ENCODE measurements at regions not wholly inside any gene's neighbourhood (a gene's known extent, or its start where the extent isn't known, plus 50 kb on each side); places are given as distances from the start of the nearest gene placed in this dataset.

GRCh38 chr2:9748577-9748976 lies 94.7 kb upstream of the TAF1B start:
- POLR2A ChIA-PET, result no interaction called here
- CTCF ChIA-PET, result interaction anchor here (1.2 kb wide), 1 partner anchor 22 kb away, joined by 5 read pairs; no protein-coding TSS in a partner anchor
- DNase-seq (ENCODE audit: extremely low spot score), result no peak
- TF ChIP-seq TARDBP (IDR thresholded peaks at IDR 0.05) (no peak), LEF1 (IDR thresholded peaks at IDR 0.05; ENCODE audit: borderline replicate concordance) (no peak), SP1 (IDR thresholded peaks at IDR 0.05) (no peak), HDGF (IDR thresholded peaks at IDR 0.05; ENCODE audit: borderline replicate concordance) (no peak), NFRKB (IDR thresholded peaks at IDR 0.05) (no peak), FOXA1 (IDR thresholded peaks at IDR 0.05) (no peak), FOXM1 (IDR thresholded peaks at IDR 0.05; ENCODE audit: borderline replicate concordance) (no peak), ARNT (IDR thresholded peaks at IDR 0.05) (no peak), ZNF384 (IDR thresholded peaks at IDR 0.05) (no peak), PKNOX1 (IDR thresholded peaks at IDR 0.05) (no peak), ELF4 (IDR thresholded peaks at IDR 0.05) (no peak), L3MBTL2 (conservative IDR thresholded peaks at IDR 0.05) (no peak), FOXK2 (IDR thresholded peaks at IDR 0.05) (no peak)

GRCh38 chr2:9749546-9750223 lies 93.6 kb upstream of the TAF1B start:
- no peak for DNase-seq (ENCODE audit: extremely low spot score)
- POLR2A ChIA-PET, result no interaction called here
- CTCF ChIA-PET, result interaction anchor here (1.2 kb wide), 1 partner anchor 20 kb away, joined by 5 read pairs; no protein-coding TSS in a partner anchor
- TF ChIP-seq BHLHE40 (IDR thresholded peaks at IDR 0.05; ENCODE audit: borderline replicate concordance), result no peak
- no peak for TF ChIP-seq ELF4 (IDR thresholded peaks at IDR 0.05)
- TF ChIP-seq L3MBTL2 (conservative IDR thresholded peaks at IDR 0.05), result no peak
- TF ChIP-seq FOXK2 (IDR thresholded peaks at IDR 0.05), result no peak
- no peak for TF ChIP-seq NFRKB (IDR thresholded peaks at IDR 0.05)
- no peak for TF ChIP-seq SP1 (IDR thresholded peaks at IDR 0.05)
- TF ChIP-seq CTBP1 (IDR thresholded peaks at IDR 0.05; ENCODE audit: borderline replicate concordance), result no peak
- no peak for TF ChIP-seq LEF1 (IDR thresholded peaks at IDR 0.05; ENCODE audit: borderline replicate concordance)
- TF ChIP-seq ARNT (IDR thresholded peaks at IDR 0.05), result no peak
- no peak for TF ChIP-seq FOXA1 (IDR thresholded peaks at IDR 0.05)
- TF ChIP-seq PKNOX1 (IDR thresholded peaks at IDR 0.05), result no peak
- no peak for TF ChIP-seq HDGF (IDR thresholded peaks at IDR 0.05; ENCODE audit: borderline replicate concordance)
- no peak for TF ChIP-seq ZNF384 (IDR thresholded peaks at IDR 0.05)
- no peak for TF ChIP-seq TARDBP (IDR thresholded peaks at IDR 0.05)
- no peak for TF ChIP-seq FOXM1 (IDR thresholded peaks at IDR 0.05; ENCODE audit: borderline replicate concordance)
- no peak for TF ChIP-seq SUZ12 (IDR thresholded peaks at IDR 0.05)

- no peak for TF ChIP-seq FOXA1 (IDR thresholded peaks at IDR 0.05)
- no peak for TF ChIP-seq FOXK2 (IDR thresholded peaks at IDR 0.05)
- no peak for TF ChIP-seq BHLHE40 (IDR thresholded peaks at IDR 0.05; ENCODE audit: borderline replicate concordance)
- TF ChIP-seq NFRKB (IDR thresholded peaks at IDR 0.05), result no peak
- no peak for TF ChIP-seq ARNT (IDR thresholded peaks at IDR 0.05)
- no peak for TF ChIP-seq ELF4 (IDR thresholded peaks at IDR 0.05)
- TF ChIP-seq SP1 (IDR thresholded peaks at IDR 0.05), result no peak
- no peak for TF ChIP-seq LEF1 (IDR thresholded peaks at IDR 0.05; ENCODE audit: borderline replicate concordance)
- TF ChIP-seq TARDBP (IDR thresholded peaks at IDR 0.05), result no peak
- TF ChIP-seq L3MBTL2 (conservative IDR thresholded peaks at IDR 0.05), result no peak
- TF ChIP-seq FOXM1 (IDR thresholded peaks at IDR 0.05; ENCODE audit: borderline replicate concordance), result no peak
- TF ChIP-seq CTBP1 (IDR thresholded peaks at IDR 0.05; ENCODE audit: borderline replicate concordance), result no peak
- no peak for TF ChIP-seq SUZ12 (IDR thresholded peaks at IDR 0.05)
- no peak for TF ChIP-seq PKNOX1 (IDR thresholded peaks at IDR 0.05)
- TF ChIP-seq ZNF384 (IDR thresholded peaks at IDR 0.05), result no peak
- no peak for TF ChIP-seq HDGF (IDR thresholded peaks at IDR 0.05; ENCODE audit: borderline replicate concordance)
- no peak for DNase-seq (ENCODE audit: extremely low spot score)
- CTCF ChIA-PET, result no interaction called here
- POLR2A ChIA-PET, result interaction anchor here (1.1 kb wide), 1 partner anchor 131 kb away, joined by 3 read pairs; no protein-coding TSS in a partner anchor
Measured at GRCh38 chr2:9750224-9751215, 92.8 kb upstream of the TAF1B start.

- no peak for DNase-seq (ENCODE audit: extremely low spot score)
- ChIA-PET POLR2A (no interaction called here), CTCF (no interaction called here)
- no peak for TF ChIP-seq NFRKB (IDR thresholded peaks at IDR 0.05)
- TF ChIP-seq L3MBTL2 (conservative IDR thresholded peaks at IDR 0.05), result no peak
- no peak for TF ChIP-seq FOXA1 (IDR thresholded peaks at IDR 0.05)
- TF ChIP-seq ELF4 (IDR thresholded peaks at IDR 0.05), result no peak
- no peak for TF ChIP-seq BHLHE40 (IDR thresholded peaks at IDR 0.05; ENCODE audit: borderline replicate concordance)
- TF ChIP-seq FOXM1 (IDR thresholded peaks at IDR 0.05; ENCODE audit: borderline replicate concordance), result no peak
- no peak for TF ChIP-seq LEF1 (IDR thresholded peaks at IDR 0.05; ENCODE audit: borderline replicate concordance)
- no peak for TF ChIP-seq HDGF (IDR thresholded peaks at IDR 0.05; ENCODE audit: borderline replicate concordance)
- TF ChIP-seq SP1 (IDR thresholded peaks at IDR 0.05), result no peak
- no peak for TF ChIP-seq ZNF384 (IDR thresholded peaks at IDR 0.05)
- no peak for TF ChIP-seq FOXK2 (IDR thresholded peaks at IDR 0.05)
Measured at GRCh38 chr2:9751831-9752230, 91.4 kb upstream of the TAF1B start.

Data from HEK293T (cell line).